Amniotic epithelial cell (primary cell): ENCODE measurements at regions not wholly inside any gene's neighbourhood (a gene's known extent, or its start where the extent isn't known, plus 50 kb on each side); places are given as distances from the start of the nearest gene placed in this dataset.
A peak's percentile ranks its signal among the peaks of the same experiment; 100 is the strongest.
"Not testable (repeated sequence)": the region's sequence is repeated elsewhere in the genome, so short reads cannot be mapped to it uniquely, and the experiment has no call there.

Source experiments
- DNase-seq: peaks from one replicate; pipeline ENCODE4 v3.0.0-alpha.2; 2010; ENCODE audit warnings: low read depth

DNA sequence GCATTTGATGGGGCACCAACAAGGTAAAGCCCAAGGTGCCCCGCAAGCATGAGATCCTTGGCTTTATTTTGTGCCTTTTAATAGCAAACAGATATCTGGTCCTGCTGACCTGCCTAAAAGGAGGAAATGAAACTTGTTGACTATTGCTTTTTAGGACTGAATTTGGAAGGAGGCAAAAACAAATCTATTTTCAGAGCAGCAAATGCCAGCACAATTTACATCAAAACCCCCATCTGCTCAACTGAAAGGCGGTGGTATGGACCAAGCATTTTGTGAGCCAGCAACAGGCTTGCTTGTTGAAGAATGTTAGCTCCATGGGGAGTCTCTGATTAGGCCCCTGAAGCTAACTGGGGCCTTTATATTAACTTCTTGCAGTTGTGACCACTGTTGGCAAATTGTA lies 192.6 kb upstream of the E2F8 start:
- no peak for DNase-seq

GRCh38 chr11:19432370-19433061 lies 191.8 kb upstream of the E2F8 start:
- peak; percentile 92 for DNase-seq

- DNase-seq: no peak
Observed at GRCh38 chr11:19430754-19431398, 190.1 kb upstream of the E2F8 start.

DNA sequence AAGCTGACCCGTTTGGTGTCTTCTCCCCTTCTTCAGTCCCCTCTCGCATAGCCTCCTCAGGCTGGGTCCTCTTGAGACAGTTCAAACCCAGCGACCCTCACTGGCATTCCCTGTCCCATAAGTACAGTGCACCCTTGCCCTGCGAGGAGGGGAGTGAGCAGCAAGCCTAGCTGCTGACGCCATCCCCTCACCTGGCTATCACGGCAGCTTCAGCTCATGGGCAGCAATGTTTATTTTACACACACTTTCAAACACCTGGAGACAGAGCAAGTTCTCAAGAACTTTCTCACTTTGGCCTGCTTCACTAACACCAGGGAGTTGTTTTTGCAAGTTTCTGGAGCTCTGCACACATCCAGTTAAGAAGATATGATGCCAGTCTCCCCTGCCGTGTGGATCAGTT lies 189.6 kb upstream of the E2F8 start:
- no peak for DNase-seq

- DNase-seq: no peak
Observed at GRCh38 chr11:19429108-19429760, 188.5 kb upstream of the E2F8 start.

DNA sequence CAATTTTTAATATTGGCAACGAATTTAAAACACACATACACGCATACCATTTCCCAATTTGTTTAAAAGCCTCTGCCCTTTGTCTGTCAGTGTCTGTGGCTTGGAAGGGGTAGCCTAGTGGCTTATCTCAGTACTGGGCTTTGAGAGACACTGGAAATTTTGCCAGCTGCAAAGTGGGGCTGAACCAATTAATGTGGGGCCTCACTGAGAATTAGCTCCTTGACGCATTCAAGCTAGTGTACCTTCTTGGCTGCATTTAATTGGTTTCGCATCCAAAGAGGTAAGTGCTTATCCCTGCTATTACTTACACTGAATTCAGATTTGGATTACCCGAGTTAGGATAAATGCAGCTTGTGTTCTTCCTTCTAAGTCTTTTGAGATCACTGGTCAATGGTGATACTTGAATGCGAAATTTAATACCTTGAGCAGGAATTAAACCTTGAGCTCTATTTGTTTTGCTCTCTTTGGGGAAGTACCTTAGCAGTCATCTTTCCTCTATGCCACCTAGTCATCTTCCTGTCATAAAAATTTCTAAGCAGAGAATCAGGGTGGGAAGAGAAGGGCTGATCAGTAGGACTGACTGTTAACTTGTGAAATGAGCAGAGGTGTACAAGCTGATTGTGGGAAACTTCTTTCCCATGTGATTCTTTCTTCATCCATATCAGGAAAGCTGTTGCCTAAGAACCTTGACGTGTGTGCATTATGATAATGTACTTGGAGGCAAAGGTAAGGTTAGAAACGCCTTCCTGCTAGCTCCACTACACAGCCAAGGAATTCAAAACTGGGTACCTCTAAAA lies 187.7 kb upstream of the E2F8 start:
- peak; percentile 39 for DNase-seq

DNA sequence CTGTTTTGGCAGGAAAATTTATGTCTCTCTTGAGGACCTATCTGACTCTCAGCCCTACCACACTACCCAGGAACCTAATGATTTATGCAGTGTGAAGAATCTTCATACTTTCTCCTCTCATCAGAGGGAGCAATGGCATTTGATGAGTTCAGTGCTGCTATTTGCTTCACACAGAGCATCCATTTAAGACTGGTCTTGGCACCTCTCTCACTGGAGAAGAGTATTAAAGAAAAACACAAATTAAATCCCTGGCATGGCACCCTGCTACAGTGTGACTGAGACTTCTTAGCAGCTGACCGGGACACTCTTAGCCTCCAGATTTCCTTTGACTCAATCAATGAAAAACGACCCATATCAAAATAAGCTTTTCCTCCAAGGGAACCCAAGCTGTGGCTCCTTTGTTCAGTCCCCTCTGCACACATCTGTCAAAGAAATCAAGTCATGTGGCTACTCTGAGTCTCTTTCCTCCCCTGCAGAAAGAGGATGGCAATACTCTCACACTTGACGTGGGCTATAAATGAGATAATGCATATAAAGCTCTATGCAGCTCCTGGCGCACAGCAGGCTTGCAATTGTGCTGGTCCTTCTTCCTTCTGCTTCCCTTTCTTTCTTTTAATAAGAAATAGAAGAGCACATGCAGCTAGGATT lies 186.1 kb upstream of the E2F8 start:
- DNase-seq: no peak

GRCh38 chr11:19426011-19426755 lies 185.4 kb upstream of the E2F8 start:
- no peak for DNase-seq

- no peak for DNase-seq
Observed at GRCh38 chr11:19422276-19422675, 181.5 kb upstream of the E2F8 start.

GRCh38 chr11:19420868-19421533 lies 180.3 kb upstream of the E2F8 start:
- DNase-seq: no peak

GRCh38 chr11:19419808-19420207 lies 179.1 kb upstream of the E2F8 start:
- DNase-seq: peak; percentile 87

DNA sequence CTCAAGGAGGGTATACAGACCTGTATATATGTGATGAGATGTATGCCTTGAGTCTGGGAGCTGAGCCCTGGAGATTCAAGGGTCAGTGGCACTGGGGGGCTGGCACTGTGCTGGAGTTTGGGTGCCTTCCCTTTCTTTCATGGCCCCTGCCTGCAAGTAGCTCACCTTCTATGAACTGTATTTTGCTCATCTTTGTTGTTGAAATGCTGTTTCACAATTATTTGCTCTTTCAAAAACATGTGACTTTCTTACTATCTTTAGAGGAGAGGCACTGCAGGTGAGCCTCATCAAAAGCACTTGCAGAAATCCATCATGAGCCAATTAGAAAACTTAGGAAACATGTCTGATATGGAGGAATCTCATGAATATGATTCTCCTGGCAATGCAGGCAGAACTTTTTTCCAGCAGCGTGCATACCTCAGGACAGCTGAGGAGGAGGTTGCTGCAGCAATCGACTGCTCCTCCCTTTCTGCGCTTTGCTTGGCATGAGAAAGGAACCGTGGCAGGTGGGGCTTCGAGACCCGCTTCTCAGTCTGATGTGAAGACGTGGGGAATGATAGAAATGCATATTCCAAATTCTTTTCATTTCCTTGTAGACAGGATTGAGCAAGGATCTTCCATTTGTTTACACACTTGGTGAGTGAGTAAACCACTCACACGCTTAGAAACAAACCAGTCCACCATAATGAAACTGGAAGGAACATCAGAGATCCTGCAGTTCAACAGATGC lies 178.4 kb upstream of the E2F8 start:
- DNase-seq: peak; percentile 78

GRCh38 chr11:19418221-19418620 lies 177.5 kb upstream of the E2F8 start:
- DNase-seq: no peak

DNA sequence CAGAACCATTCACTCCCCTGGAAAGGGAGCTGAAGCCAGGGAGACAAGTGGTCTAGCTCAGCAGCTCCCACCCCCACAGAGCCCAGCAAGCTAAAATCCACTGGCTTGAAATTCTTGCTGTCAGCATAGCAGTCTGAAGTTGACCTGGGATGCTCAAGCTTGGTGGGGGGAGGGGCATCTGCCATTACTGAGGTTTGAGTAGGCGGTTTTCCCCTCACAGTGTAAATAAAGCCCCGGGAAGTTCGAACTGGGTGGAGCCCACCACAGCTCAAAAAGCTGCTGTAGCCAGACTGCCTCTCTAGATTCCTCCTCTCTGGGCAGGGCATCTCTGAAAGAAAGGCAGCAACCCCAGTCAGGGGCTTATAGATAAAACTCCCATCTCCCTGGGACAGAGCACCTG lies 171.3 kb upstream of the E2F8 start:
- DNase-seq: not testable (repeated sequence)

GRCh38 chr11:19410032-19410431 lies 169.3 kb upstream of the E2F8 start:
- DNase-seq: no peak

- DNase-seq: no peak
Observed at GRCh38 chr11:19409307-19409706, 168.6 kb upstream of the E2F8 start.

- no peak for DNase-seq
Observed at GRCh38 chr11:19407677-19408270, 167.0 kb upstream of the E2F8 start.

GRCh38 chr11:19405966-19406365 lies 165.2 kb upstream of the E2F8 start:
- no peak for DNase-seq

- no peak for DNase-seq
Observed at GRCh38 chr11:19404787-19405186, 164.0 kb upstream of the E2F8 start.
